DND-41 (cell line): ENCODE measurements at regions not wholly inside any gene's neighbourhood (a gene's known extent, or its start where the extent isn't known, plus 50 kb on each side); places are given as distances from the start of the nearest gene placed in this dataset.

Source experiments
- ATAC-seq: fragments of 200-7000 bp; cut with Tn5 transposase; 3 replicates; pipeline ENCODE4 v1.9.1; 2021; ENCODE audit warnings: low read depth; ENCODE audit not compliant: insufficient read depth
- DNase-seq: peaks from one replicate; pipeline ENCODE4 v3.0.0-alpha.2; 2020
- H2AFZ ChIP-seq: 2 replicates; pipeline ENCODE4 v1.6.0; 2012; ENCODE audit warnings: low read depth, low read length
- H3K27ac ChIP-seq: 2 replicates; pipeline ENCODE4 v1.5.1; 2012; ENCODE audit warnings: low read length, inconsistent platforms
- H3K27me3 ChIP-seq: fragments of 200-600 bp; sonication (generic); 2 replicates; pipeline ENCODE4 v1.6.0; 2012; ENCODE audit warnings: low read length, mild to moderate bottlenecking, inconsistent platforms; ENCODE audit not compliant: insufficient read depth, poor library complexity
- H3K36me3 ChIP-seq: 2 replicates; pipeline ENCODE4 v1.5.1; 2012; ENCODE audit warnings: low read length, inconsistent platforms; ENCODE audit not compliant: insufficient read depth
- H3K4me1 ChIP-seq: 2 replicates; pipeline ENCODE4 v1.5.1; 2012; ENCODE audit warnings: mild to moderate bottlenecking, low read length; ENCODE audit not compliant: insufficient read depth
- H3K4me2 ChIP-seq: 2 replicates; pipeline ENCODE4 v1.6.0; 2012; ENCODE audit warnings: mild to moderate bottlenecking, moderate library complexity, low read length, inconsistent platforms; ENCODE audit not compliant: insufficient read depth
- H3K4me3 ChIP-seq, 2 experiments: fragments of 200-600 bp in 1 of 2; shearing (Covaris generic) in 1 of 2; 2 replicates each; pipeline ENCODE4 v1.5.1; 2012 to 2016; ENCODE audit warnings: inconsistent platforms in 2 of 2, low read length in 2 of 2, mild to moderate bottlenecking in 2 of 2, low read depth in 1 of 2, moderate library complexity in 1 of 2
- H3K79me2 ChIP-seq: 2 replicates; pipeline ENCODE4 v1.6.0; 2012; ENCODE audit warnings: low read length, inconsistent platforms; ENCODE audit not compliant: insufficient read depth
- H3K9ac ChIP-seq: 2 replicates; pipeline ENCODE4 v1.6.0; 2012; ENCODE audit warnings: low read depth, mild to moderate bottlenecking, inconsistent platforms, low read length, moderate library complexity
- H3K9me3 ChIP-seq: 2 replicates; pipeline ENCODE4 v1.5.1; 2012; ENCODE audit warnings: low read length, moderate library complexity, mild to moderate bottlenecking, inconsistent platforms; ENCODE audit not compliant: insufficient read depth, severe bottlenecking
- H4K20me1 ChIP-seq: 2 replicates; pipeline ENCODE4 v1.6.0; 2012; ENCODE audit warnings: low read length; ENCODE audit not compliant: insufficient read depth
- CTCF ChIP-seq: IDR thresholded peaks from 2 replicates; pipeline ENCODE4 v1.5.1; 2012; ENCODE audit warnings: borderline replicate concordance, low read length, moderate library complexity, mild to moderate bottlenecking; ENCODE audit not compliant: poor library complexity, severe bottlenecking; ENCODE audit errors: extremely low read depth
- EZH2 ChIP-seq: IDR thresholded peaks from 3 replicates; pipeline ENCODE4 v1.6.1; 2012; ENCODE audit warnings: borderline replicate concordance, low read depth, mild to moderate bottlenecking, moderate library complexity, low read length, inconsistent platforms; ENCODE audit not compliant: severe bottlenecking

- Histone ChIP-seq H3K79me2 (no peaks in the 10 kb centered on the region), H3K9ac (no peak overlapping the region), H2AFZ (no peak overlapping the region), H3K9me3 (no peaks in the 10 kb centered on the region), H3K4me2 (no peak overlapping the region), H4K20me1 (no peaks in the 10 kb centered on the region), H3K27me3 (peaks cover 2% of the 10 kb centered on the region), H3K4me1 (no peaks in the 10 kb centered on the region), H3K27ac (no peak overlapping the region), H3K4me3 (no peak overlapping the region), H3K36me3 (no peaks in the 10 kb centered on the region)
- TF ChIP-seq EZH2, result no peak
- no peak for TF ChIP-seq CTCF
- no peak for ATAC-seq
- no peak for DNase-seq
Observed at GRCh38 chr5:15023266-15023665, 151.7 kb upstream of the ANKH start.

- no peak for DNase-seq
- H2AFZ ChIP-seq, result no peak overlapping the region
- H3K79me2 ChIP-seq, result no peaks in the 10 kb centered on the region
- H3K4me2 ChIP-seq, result no peak overlapping the region
- no peaks in the 10 kb centered on the region for H3K4me1 ChIP-seq
- no peak overlapping the region for H3K27ac ChIP-seq
- no peaks in the 10 kb centered on the region for H3K36me3 ChIP-seq
- TF ChIP-seq CTCF (no peak), EZH2 (no peak)
- H3K9ac ChIP-seq, result no peak overlapping the region
- H3K27me3 ChIP-seq, result peaks cover 2% of the 10 kb centered on the region
- ATAC-seq, result no peak
- H4K20me1 ChIP-seq, result no peaks in the 10 kb centered on the region
- H3K4me3 ChIP-seq, result no peak overlapping the region
- H3K9me3 ChIP-seq, result no peaks in the 10 kb centered on the region
Observed at GRCh38 chr5:15021266-15022046, 149.9 kb upstream of the ANKH start.

- peaks cover 2% of the 10 kb centered on the region for H3K27me3 ChIP-seq
- H3K36me3 ChIP-seq, result no peaks in the 10 kb centered on the region
- DNase-seq (no peak), ATAC-seq (no peak)
- no peaks in the 10 kb centered on the region for H3K79me2 ChIP-seq
- TF ChIP-seq CTCF (no peak), EZH2 (no peak)
- H3K4me3 ChIP-seq, result no peak overlapping the region
- H3K9me3 ChIP-seq, result no peaks in the 10 kb centered on the region
- no peaks in the 10 kb centered on the region for H4K20me1 ChIP-seq
- H3K27ac ChIP-seq, result no peak overlapping the region
- no peak overlapping the region for H3K4me2 ChIP-seq
- no peaks in the 10 kb centered on the region for H3K4me1 ChIP-seq
- H2AFZ ChIP-seq, result no peak overlapping the region
- no peak overlapping the region for H3K9ac ChIP-seq
Observed at GRCh38 chr5:15020736-15021135, 149.2 kb upstream of the ANKH start.
